ENCODE measurements at regions not wholly inside any gene's neighbourhood (a gene's known extent, or its start where the extent isn't known, plus 50 kb on each side); places are given as distances from the start of the nearest gene placed in this dataset.

GRCh38 chr1:191564275-191564674, 594.0 kb upstream of the RGS18 start:
- CTCF ChIA-PET: no interaction called here

GRCh38 chr1:191572479-191572878, 585.8 kb upstream of the RGS18 start:
- CTCF ChIA-PET: no interaction called here
- no peak overlapping the region for H3K4me3 Mint-ChIP-seq
- no peak for ATAC-seq (ENCODE audit: low read depth)

More at GRCh38 chr1:191564275-191564674, 594.0 kb upstream of the RGS18 start:
- no peaks in the 10 kb centered on the region for H3K36me3 Mint-ChIP-seq (ENCODE audit: low read depth)
- no peak for TF ChIP-seq CTCF (IDR thresholded peaks at IDR 0.05)
- no peak overlapping the region for H3K27ac Mint-ChIP-seq
- H3K9me3 Mint-ChIP-seq: no peaks in the 10 kb centered on the region
- H3K27me3 Mint-ChIP-seq: no peaks in the 10 kb centered on the region
- H3K4me1 Mint-ChIP-seq: no peaks in the 10 kb centered on the region
- POLR2A ChIA-PET: no interaction called here
- no peak for DNase-seq
- H3K4me3 Mint-ChIP-seq: no peak overlapping the region
- intact Hi-C loops (cut with micrococcal nuclease): no loop called here
- no peak for ATAC-seq (ENCODE audit: low read depth)

GRCh38 chr1:191575180-191575579, 583.1 kb upstream of the RGS18 start:
- intact Hi-C loops (cut with micrococcal nuclease): no loop called here
- TF ChIP-seq CTCF (IDR thresholded peaks at IDR 0.05): no peak
- H3K36me3 Mint-ChIP-seq (ENCODE audit: low read depth): no peaks in the 10 kb centered on the region
- H3K27me3 Mint-ChIP-seq: no peaks in the 10 kb centered on the region
- ATAC-seq (ENCODE audit: low read depth) (no peak), DNase-seq (no peak)
- no peaks in the 10 kb centered on the region for H3K4me1 Mint-ChIP-seq
- H3K27ac Mint-ChIP-seq: no peak overlapping the region
- H3K4me3 Mint-ChIP-seq: no peak overlapping the region
- ChIA-PET CTCF (no interaction called here), POLR2A (no interaction called here)
- H3K9me3 Mint-ChIP-seq: peaks cover 3% of the 10 kb centered on the region

More at GRCh38 chr1:191572479-191572878, 585.8 kb upstream of the RGS18 start:
- no peaks in the 10 kb centered on the region for H3K27me3 Mint-ChIP-seq
- no peak for DNase-seq
- no peak for TF ChIP-seq CTCF (IDR thresholded peaks at IDR 0.05)
- no peak overlapping the region for H3K27ac Mint-ChIP-seq
- peaks cover 3% of the 10 kb centered on the region for H3K9me3 Mint-ChIP-seq
- H3K36me3 Mint-ChIP-seq (ENCODE audit: low read depth): no peaks in the 10 kb centered on the region
- POLR2A ChIA-PET: no interaction called here
- intact Hi-C loops (cut with micrococcal nuclease): no loop called here
- no peaks in the 10 kb centered on the region for H3K4me1 Mint-ChIP-seq

GRCh38 chr1:191575746-191576145, 582.5 kb upstream of the RGS18 start:
- intact Hi-C loops (cut with micrococcal nuclease): no loop called here
- ChIA-PET CTCF (interaction anchor here (0.6 kb wide), 1 partner anchor 1597 kb away, joined by 3 read pairs; no protein-coding TSS in a partner anchor), POLR2A (no interaction called here)
- Mint-ChIP-seq H3K36me3 (ENCODE audit: low read depth) (no peaks in the 10 kb centered on the region), H3K27me3 (no peaks in the 10 kb centered on the region), H3K9me3 (peaks cover 3% of the 10 kb centered on the region), H3K4me1 (no peaks in the 10 kb centered on the region), H3K4me3 (no peak overlapping the region), H3K27ac (no peak overlapping the region)
- TF ChIP-seq CTCF (IDR thresholded peaks at IDR 0.05): no peak
- ATAC-seq (ENCODE audit: low read depth) (no peak), DNase-seq (no peak)

GRCh38 chr1:191577213-191577612, 581.0 kb upstream of the RGS18 start:
- H3K9me3 Mint-ChIP-seq: peaks cover 3% of the 10 kb centered on the region
- TF ChIP-seq CTCF (IDR thresholded peaks at IDR 0.05): no peak
- CTCF ChIA-PET: no interaction called here
- no peaks in the 10 kb centered on the region for H3K4me1 Mint-ChIP-seq
- no peak overlapping the region for H3K27ac Mint-ChIP-seq
- ATAC-seq (ENCODE audit: low read depth) (no peak), DNase-seq (no peak)
- H3K4me3 Mint-ChIP-seq: no peak overlapping the region
- no peaks in the 10 kb centered on the region for H3K36me3 Mint-ChIP-seq (ENCODE audit: low read depth)
- H3K27me3 Mint-ChIP-seq: no peaks in the 10 kb centered on the region
- POLR2A ChIA-PET: no interaction called here
- intact Hi-C loops (cut with micrococcal nuclease): no loop called here
